DND-41 (cell line): ENCODE measurements at regions not wholly inside any gene's neighbourhood (a gene's known extent, or its start where the extent isn't known, plus 50 kb on each side); places are given as distances from the start of the nearest gene placed in this dataset.

Source experiments
- CTCF ChIP-seq: IDR thresholded peaks from 2 replicates; pipeline ENCODE4 v1.5.1; 2012; ENCODE audit warnings: borderline replicate concordance, low read length, moderate library complexity, mild to moderate bottlenecking; ENCODE audit not compliant: poor library complexity, severe bottlenecking; ENCODE audit errors: extremely low read depth
- EZH2 ChIP-seq: IDR thresholded peaks from 3 replicates; pipeline ENCODE4 v1.6.1; 2012; ENCODE audit warnings: borderline replicate concordance, low read depth, mild to moderate bottlenecking, moderate library complexity, low read length, inconsistent platforms; ENCODE audit not compliant: severe bottlenecking

- no peak for TF ChIP-seq CTCF
- TF ChIP-seq EZH2: no peak
Measured at GRCh38 chr17:11097121-11097520, 143.9 kb upstream of the SHISA6 start.
